ENCODE measurements at regions not wholly inside any gene's neighbourhood (a gene's known extent, or its start where the extent isn't known, plus 50 kb on each side); places are given as distances from the start of the nearest gene placed in this dataset.

- no peak overlapping the region for H3K4me3 ChIP-seq (ENCODE audit: low read depth, low read length)
These were observed 697.7 kb downstream of the TBC1D22A start for GRCh38 chr22:47460176-47460575.

DNA sequence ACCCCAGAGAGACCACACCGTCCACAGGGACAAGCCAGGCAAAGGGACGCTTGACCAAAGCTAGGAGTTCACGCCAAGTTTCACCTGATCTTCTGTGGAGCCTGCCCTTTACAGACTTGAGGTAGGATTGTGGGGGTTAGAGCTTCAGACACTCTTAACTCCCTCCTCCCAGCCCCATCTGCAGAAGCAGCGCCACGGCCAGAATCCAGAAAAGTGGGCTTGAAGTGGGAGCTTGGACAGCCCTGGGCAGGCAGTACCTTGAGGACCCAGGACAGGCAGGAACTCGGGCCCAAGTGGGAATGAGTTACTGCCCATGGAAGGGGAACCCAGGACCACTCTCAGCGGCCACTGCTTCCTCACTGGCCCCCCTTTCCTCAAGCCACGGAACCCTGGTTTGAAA is 695.9 kb downstream of the TBC1D22A start:
- no peak overlapping the region for H3K4me3 ChIP-seq (ENCODE audit: low read depth, low read length)

More at GRCh38 chr22:47460176-47460575, 697.7 kb downstream of the TBC1D22A start:
- TF ChIP-seq, protein P1, sequence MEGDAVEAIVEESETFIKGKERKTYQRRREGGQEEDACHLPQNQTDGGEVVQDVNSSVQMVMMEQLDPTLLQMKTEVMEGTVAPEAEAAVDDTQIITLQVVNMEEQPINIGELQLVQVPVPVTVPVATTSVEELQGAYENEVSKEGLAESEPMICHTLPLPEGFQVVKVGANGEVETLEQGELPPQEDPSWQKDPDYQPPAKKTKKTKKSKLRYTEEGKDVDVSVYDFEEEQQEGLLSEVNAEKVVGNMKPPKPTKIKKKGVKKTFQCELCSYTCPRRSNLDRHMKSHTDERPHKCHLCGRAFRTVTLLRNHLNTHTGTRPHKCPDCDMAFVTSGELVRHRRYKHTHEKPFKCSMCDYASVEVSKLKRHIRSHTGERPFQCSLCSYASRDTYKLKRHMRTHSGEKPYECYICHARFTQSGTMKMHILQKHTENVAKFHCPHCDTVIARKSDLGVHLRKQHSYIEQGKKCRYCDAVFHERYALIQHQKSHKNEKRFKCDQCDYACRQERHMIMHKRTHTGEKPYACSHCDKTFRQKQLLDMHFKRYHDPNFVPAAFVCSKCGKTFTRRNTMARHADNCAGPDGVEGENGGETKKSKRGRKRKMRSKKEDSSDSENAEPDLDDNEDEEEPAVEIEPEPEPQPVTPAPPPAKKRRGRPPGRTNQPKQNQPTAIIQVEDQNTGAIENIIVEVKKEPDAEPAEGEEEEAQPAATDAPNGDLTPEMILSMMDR (IDR thresholded peaks at IDR 0.05; ENCODE audit: borderline replicate concordance, insufficient read depth, low read depth, low read length): no peak

DNA sequence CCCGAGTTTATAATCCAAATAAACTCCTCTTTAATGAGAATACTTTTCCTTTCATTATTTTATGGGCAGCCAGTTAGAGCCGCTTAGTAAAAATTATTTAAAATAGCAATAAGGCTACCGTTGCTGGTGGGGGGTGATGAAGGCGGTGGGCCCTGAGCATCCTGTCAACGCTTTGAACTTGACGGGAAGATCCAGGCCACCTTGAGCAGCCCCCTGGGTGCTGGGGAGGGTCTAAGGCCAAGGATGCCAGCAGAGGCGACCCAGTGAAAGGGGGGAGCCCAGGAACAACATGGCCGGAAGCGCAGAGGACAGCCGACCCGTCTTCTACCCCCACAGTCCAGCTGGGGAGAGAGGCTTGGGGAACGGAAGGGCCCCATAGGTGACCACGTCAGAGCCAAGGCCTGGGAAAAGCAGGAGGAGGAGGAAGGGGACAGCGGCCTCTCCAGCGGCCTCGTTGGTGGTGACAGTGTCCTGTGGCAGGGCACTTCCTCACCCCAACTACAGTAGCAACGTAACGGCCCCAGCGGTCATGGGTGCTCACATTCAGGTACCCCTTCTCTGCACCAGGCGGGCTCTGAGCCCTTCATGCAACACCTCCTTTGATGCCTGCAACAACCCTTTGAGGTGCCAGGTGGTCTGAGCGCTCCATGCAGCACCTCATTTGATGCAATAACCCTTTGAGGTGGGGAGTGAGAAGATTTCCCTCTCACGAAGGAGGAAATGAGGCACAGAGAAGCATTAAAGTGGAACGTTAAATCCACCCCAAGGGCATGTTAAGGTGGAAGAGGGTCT is 695.3 kb downstream of the TBC1D22A start:
- TF ChIP-seq, protein P1 (IDR thresholded peaks at IDR 0.05; ENCODE audit: borderline replicate concordance, insufficient read depth, low read depth, low read length): no peak
- no peak overlapping the region for H3K4me3 ChIP-seq (ENCODE audit: low read depth, low read length)

More for the DNA sequence above, 695.9 kb downstream of the TBC1D22A start:
- TF ChIP-seq, protein P1 (IDR thresholded peaks at IDR 0.05; ENCODE audit: borderline replicate concordance, insufficient read depth, low read depth, low read length): no peak

GRCh38 chr22:47457021-47457420 is 694.6 kb downstream of the TBC1D22A start:
- TF ChIP-seq, protein P1 (IDR thresholded peaks at IDR 0.05; ENCODE audit: borderline replicate concordance, insufficient read depth, low read depth, low read length): no peak
- H3K4me3 ChIP-seq (ENCODE audit: low read depth, low read length): no peak overlapping the region

- H3K4me3 ChIP-seq (ENCODE audit: low read depth, low read length): no peak overlapping the region
- TF ChIP-seq, protein P1 (IDR thresholded peaks at IDR 0.05; ENCODE audit: borderline replicate concordance, insufficient read depth, low read depth, low read length): no peak
These were observed 693.6 kb downstream of the TBC1D22A start for GRCh38 chr22:47456031-47456430.

DNA sequence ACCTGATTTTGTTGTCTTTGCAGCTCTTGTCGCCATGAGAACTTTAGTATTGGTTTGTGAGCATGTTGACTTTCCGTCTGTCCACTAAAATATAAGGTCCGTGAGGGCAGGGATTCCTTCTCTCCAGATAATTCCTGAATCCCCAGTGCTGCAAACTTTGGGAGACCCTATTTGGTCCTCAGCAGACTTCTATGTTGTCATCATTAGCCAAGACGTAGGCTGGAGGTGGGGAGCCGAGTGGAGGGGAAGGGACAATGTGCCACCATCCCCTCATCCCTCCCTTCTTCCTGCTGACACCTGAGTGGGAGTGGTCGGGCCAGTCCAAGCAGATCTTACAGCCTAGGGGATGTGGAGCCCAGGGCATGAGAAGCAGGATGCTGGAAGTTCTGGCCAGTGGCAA is 690.6 kb downstream of the TBC1D22A start:
- H3K4me3 ChIP-seq (ENCODE audit: low read depth, low read length): no peak overlapping the region
- TF ChIP-seq, protein P1 (IDR thresholded peaks at IDR 0.05; ENCODE audit: borderline replicate concordance, insufficient read depth, low read depth, low read length): no peak

DNA sequence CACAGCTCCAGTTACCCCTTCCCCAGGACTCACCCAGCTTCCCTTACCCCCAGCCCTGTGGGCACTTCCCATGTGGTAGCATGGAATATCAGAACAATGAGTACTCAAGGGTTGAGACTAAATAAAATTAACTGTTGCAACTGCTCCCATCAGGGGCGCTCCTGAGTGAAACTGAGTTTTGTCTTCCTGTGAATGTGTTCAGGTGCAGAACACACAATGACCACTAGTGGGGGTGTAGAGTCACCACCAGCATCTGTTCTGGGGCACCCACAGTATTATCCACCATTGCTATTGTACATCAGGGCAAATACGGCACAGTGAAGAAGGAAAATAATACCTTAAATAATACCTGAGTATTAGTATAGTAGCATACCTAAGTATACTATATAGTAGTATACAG is 689.7 kb downstream of the TBC1D22A start:
- no peak overlapping the region for H3K4me3 ChIP-seq (ENCODE audit: low read depth, low read length)
- TF ChIP-seq, protein P1 (IDR thresholded peaks at IDR 0.05; ENCODE audit: borderline replicate concordance, insufficient read depth, low read depth, low read length): peak; percentile 24; the same call in 1 of the 2 replicates
